ENCODE measurements at regions not wholly inside any gene's neighbourhood (a gene's known extent, or its start where the extent isn't known, plus 50 kb on each side); places are given as distances from the start of the nearest gene placed in this dataset.

- TF ChIP-seq POLR2A (IDR thresholded peaks at IDR 0.05; ENCODE audit: extremely low read depth, insufficient read length), result no peak
- TF ChIP-seq, protein P1, sequence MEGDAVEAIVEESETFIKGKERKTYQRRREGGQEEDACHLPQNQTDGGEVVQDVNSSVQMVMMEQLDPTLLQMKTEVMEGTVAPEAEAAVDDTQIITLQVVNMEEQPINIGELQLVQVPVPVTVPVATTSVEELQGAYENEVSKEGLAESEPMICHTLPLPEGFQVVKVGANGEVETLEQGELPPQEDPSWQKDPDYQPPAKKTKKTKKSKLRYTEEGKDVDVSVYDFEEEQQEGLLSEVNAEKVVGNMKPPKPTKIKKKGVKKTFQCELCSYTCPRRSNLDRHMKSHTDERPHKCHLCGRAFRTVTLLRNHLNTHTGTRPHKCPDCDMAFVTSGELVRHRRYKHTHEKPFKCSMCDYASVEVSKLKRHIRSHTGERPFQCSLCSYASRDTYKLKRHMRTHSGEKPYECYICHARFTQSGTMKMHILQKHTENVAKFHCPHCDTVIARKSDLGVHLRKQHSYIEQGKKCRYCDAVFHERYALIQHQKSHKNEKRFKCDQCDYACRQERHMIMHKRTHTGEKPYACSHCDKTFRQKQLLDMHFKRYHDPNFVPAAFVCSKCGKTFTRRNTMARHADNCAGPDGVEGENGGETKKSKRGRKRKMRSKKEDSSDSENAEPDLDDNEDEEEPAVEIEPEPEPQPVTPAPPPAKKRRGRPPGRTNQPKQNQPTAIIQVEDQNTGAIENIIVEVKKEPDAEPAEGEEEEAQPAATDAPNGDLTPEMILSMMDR (IDR thresholded peaks at IDR 0.05; ENCODE audit: low read depth, low read length), result no peak
- TF ChIP-seq MYC (IDR thresholded peaks at IDR 0.05; ENCODE audit: low read depth, low read length), result no peak
Observed at GRCh38 chr10:94219829-94220228, 142.9 kb downstream of the NOC3L start.

All from NB4 (cell line).